Spleen (tissue), 7 donors: ENCODE measurements at regions not wholly inside any gene's neighbourhood (a gene's known extent, or its start where the extent isn't known, plus 50 kb on each side); places are given as distances from the start of the nearest gene placed in this dataset.

ENCODE experiments used
- CTCF ChIP-seq, 11 experiments: fragments of 200-600 bp in 7 of 11; fragments of 450-650 bp in 4 of 11; sonication (generic) in 4 of 11; IDR thresholded peaks in 8 of 11; conservative IDR thresholded peaks in 3 of 11; 1 replicate in 7 of 11; 2 replicates in 4 of 11; pipeline versions ENCODE4 v1.4.0 to v1.8.0; 2016 to 2021; ENCODE audit warnings: antibody characterized with exemption in 11 of 11, inconsistent platforms in 4 of 11, mild to moderate bottlenecking in 1 of 11
- POLR2A ChIP-seq, 3 donors: fragments of 450-650 bp; IDR thresholded peaks; one replicate each; pipeline ENCODE4 v1.5.1; 2017; ENCODE audit warnings: antibody characterized with exemption in 3 of 3, mild to moderate bottlenecking in 1 of 3
- POLR2AphosphoS5 ChIP-seq, 3 donors: sonication (generic); formaldehyde crosslinking; IDR thresholded peaks; one replicate each; pipeline ENCODE4 v1.5.1; 2017; ENCODE audit warnings: antibody characterized with exemption in 3 of 3
- donor health status: DM: no; HTN: no; CAD: no; lungs with moderate emphysema.
- donor health status: DM: no; HTN: no; CAD: no.
- donor health status: DM: no; HTN: no; CAD: no.

DNA sequence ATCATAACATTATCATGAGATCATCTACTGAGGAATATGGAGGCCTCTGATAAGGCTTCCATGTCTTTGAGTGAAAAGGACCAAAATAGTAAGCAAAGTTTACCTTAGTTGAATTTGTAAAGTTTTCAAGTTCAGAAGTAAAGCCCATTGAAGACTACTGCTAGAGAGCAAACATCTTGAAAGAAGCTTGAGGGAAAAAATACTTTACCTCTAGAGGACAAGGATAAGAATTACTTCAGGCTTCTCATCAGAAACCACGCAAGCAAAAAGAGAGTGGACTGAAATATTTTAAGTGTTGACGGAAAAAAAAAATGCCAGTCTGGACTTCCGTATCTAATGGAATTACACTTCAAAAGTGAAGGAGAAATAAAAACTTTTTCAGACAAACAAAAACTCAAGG lies 114.3 kb downstream of the MPP7 start:
- TF ChIP-seq CTCF (IDR thresholded peaks at IDR 0.05 in 8 of 11, conservative IDR thresholded peaks at IDR 0.05 in 3 of 11) (no peak), POLR2A (IDR thresholded peaks at IDR 0.05) (no peak), POLR2AphosphoS5 (IDR thresholded peaks at IDR 0.05) (no peak)
